ENCODE measurements at regions not wholly inside any gene's neighbourhood (a gene's known extent, or its start where the extent isn't known, plus 50 kb on each side); places are given as distances from the start of the nearest gene placed in this dataset.

DNA sequence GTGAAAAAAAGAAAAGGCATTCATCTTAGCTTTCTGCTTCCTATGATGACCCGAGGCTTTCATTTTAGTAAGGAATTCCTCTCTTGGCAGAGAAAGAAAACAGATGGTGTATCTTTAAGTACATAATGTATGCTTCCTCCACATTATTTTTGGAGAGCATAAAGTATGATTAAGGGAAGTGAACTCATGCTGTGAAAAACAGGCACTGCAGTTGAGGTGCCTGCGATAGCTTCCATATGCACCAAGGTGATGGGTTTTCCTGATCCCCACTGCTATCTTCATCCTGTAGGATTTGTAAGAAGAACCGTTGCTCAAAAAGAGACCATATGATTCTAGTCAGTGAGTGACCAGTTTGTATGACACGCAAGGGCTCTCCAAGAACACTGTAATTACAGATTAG lies 411.5 kb upstream of the MCTP2 start:
- TF ChIP-seq, protein P1, sequence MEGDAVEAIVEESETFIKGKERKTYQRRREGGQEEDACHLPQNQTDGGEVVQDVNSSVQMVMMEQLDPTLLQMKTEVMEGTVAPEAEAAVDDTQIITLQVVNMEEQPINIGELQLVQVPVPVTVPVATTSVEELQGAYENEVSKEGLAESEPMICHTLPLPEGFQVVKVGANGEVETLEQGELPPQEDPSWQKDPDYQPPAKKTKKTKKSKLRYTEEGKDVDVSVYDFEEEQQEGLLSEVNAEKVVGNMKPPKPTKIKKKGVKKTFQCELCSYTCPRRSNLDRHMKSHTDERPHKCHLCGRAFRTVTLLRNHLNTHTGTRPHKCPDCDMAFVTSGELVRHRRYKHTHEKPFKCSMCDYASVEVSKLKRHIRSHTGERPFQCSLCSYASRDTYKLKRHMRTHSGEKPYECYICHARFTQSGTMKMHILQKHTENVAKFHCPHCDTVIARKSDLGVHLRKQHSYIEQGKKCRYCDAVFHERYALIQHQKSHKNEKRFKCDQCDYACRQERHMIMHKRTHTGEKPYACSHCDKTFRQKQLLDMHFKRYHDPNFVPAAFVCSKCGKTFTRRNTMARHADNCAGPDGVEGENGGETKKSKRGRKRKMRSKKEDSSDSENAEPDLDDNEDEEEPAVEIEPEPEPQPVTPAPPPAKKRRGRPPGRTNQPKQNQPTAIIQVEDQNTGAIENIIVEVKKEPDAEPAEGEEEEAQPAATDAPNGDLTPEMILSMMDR (IDR thresholded peaks at IDR 0.05): no peak
- TF ChIP-seq POLR2A (IDR thresholded peaks at IDR 0.05): no peak

Measured in uterus (tissue), 2 donors.